Astrocyte (in vitro differentiated cells and primary cell): ENCODE measurements at regions not wholly inside any gene's neighbourhood (a gene's known extent, or its start where the extent isn't known, plus 50 kb on each side); places are given as distances from the start of the nearest gene placed in this dataset.

Experiments
- DNase-seq: peaks from one replicate; pipeline ENCODE4 v3.0.0-alpha.2; 2010; ENCODE audit warnings: low read depth
- FAIRE-seq: peaks from 2 replicates; lab custom pipeline; 2011; peaks lifted over from hg19 to GRCh38; lab: Jason Lieb, UNC
- H2AFZ ChIP-seq: 2 replicates; pipeline ENCODE4 v1.6.0; 2012; ENCODE audit warnings: low read depth, low read length, inconsistent platforms
- H3K27ac ChIP-seq: 2 replicates; pipeline ENCODE4 v1.5.1; 2011; ENCODE audit warnings: low read depth, low read length, inconsistent platforms
- H3K27me3 ChIP-seq: 2 replicates; pipeline ENCODE4 v1.6.0; 2011; ENCODE audit warnings: low read length, inconsistent platforms; ENCODE audit not compliant: insufficient read depth
- H3K36me3 ChIP-seq: 2 replicates; pipeline ENCODE4 v1.5.1; 2011; ENCODE audit warnings: low read length, inconsistent platforms; ENCODE audit not compliant: insufficient read depth
- H3K4me1 ChIP-seq: 2 replicates; pipeline ENCODE4 v1.5.1; 2011; ENCODE audit warnings: low read length, inconsistent platforms; ENCODE audit not compliant: insufficient read depth
- H3K4me2 ChIP-seq: 2 replicates; pipeline ENCODE4 v1.6.0; 2012; ENCODE audit warnings: low read length, inconsistent platforms
- H3K4me3 ChIP-seq: 2 replicates; pipeline ENCODE4 v1.5.1; 2011; ENCODE audit warnings: low read depth, mild to moderate bottlenecking, low read length, inconsistent platforms; ENCODE audit not compliant: insufficient read depth
- H3K79me2 ChIP-seq: 2 replicates; pipeline ENCODE4 v1.6.0; 2012; ENCODE audit warnings: mild to moderate bottlenecking, low read length, inconsistent platforms; ENCODE audit not compliant: insufficient read depth
- H3K9ac ChIP-seq: 2 replicates; pipeline ENCODE4 v1.6.0; 2012; ENCODE audit warnings: mild to moderate bottlenecking, low read length, inconsistent platforms
- H3K9me3 ChIP-seq: 2 replicates; pipeline ENCODE4 v1.5.1; 2012; ENCODE audit warnings: low read depth, mild to moderate bottlenecking, low read length, inconsistent platforms; ENCODE audit not compliant: insufficient read depth
- H4K20me1 ChIP-seq: 2 replicates; pipeline ENCODE4 v1.6.0; 2012; ENCODE audit warnings: low read length, inconsistent platforms; ENCODE audit not compliant: insufficient read depth
- H3K27ac Mint-ChIP-seq: one replicate; pipeline ENCODE4 v1.8.0; 2021; ENCODE audit warnings: mild to moderate bottlenecking, mixed read lengths; ENCODE audit not compliant: unreplicated experiment
- H3K27me3 Mint-ChIP-seq: one replicate; pipeline ENCODE4 v1.8.0; 2021; ENCODE audit warnings: low read depth, mixed read lengths; ENCODE audit not compliant: unreplicated experiment
- H3K36me3 Mint-ChIP-seq: one replicate; pipeline ENCODE4 v1.8.0; 2021; ENCODE audit warnings: low read depth, mixed read lengths; ENCODE audit not compliant: unreplicated experiment
- H3K4me1 Mint-ChIP-seq: one replicate; pipeline ENCODE4 v1.8.0; 2021; ENCODE audit warnings: low read depth, mixed read lengths; ENCODE audit not compliant: unreplicated experiment
- H3K4me3 Mint-ChIP-seq: one replicate; pipeline ENCODE4 v1.8.0; 2021; ENCODE audit warnings: mild to moderate bottlenecking, moderate library complexity, mixed read lengths; ENCODE audit not compliant: unreplicated experiment
- H3K9me3 Mint-ChIP-seq: one replicate; pipeline ENCODE4 v1.8.0; 2021; ENCODE audit warnings: mild to moderate bottlenecking, mixed read lengths; ENCODE audit not compliant: unreplicated experiment
- EZH2 ChIP-seq: IDR thresholded peaks from 2 replicates; pipeline ENCODE4 v1.6.1; 2012; ENCODE audit warnings: mild to moderate bottlenecking, low read length, inconsistent platforms; ENCODE audit not compliant: insufficient read depth
- TF ChIP-seq, protein P1 (sequence below): IDR thresholded peaks from 2 replicates; pipeline ENCODE4 v1.5.1; 2011; ENCODE audit warnings: low read depth, mild to moderate bottlenecking, inconsistent platforms, low read length, moderate library complexity; ENCODE audit not compliant: insufficient read depth

DNA sequence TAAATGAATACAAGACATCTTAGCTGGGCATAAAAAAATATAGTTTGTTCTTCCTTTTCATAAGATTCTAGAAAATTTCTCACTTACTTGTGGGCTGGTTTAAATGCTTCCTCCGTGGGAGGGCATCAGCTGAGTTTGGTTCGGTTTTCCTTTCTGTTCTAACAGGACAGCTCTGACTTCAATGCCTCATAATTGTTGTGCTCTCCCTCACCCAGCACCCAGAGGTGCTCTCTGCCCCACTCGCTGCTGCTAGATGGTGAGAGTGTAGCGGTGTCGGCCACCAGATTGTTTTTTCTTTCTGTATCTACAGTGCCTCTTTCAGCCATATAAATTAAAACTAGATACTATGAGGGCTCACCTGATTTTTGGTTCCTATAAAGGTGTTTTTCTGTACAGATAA is 407.2 kb upstream of the CDH7 start:
- no peaks in the 10 kb centered on the region for H3K9me3 Mint-ChIP-seq
- no peak overlapping the region for H2AFZ ChIP-seq
- no peak overlapping the region for H3K4me3 Mint-ChIP-seq

DNA sequence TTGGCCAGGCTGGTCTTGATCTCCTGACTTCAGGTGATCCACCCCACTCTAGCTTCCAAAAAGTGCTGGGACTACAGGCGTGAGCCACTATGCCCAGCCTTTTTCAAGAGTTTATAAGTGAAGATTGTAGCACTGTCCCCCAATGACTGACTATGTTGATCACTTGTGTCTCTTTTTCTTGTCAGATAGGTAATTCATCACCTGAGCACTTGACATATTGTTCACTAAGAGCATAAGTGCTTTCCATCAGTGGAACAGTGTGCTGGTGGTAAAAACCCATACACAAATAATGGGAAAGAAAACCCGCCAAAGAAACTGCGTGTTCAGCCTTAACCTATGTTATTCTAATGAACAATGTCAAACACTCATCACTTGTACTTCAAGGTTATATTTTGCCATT is 414.4 kb upstream of the CDH7 start:
- H3K27ac ChIP-seq = no peak overlapping the region
- FAIRE-seq (no peak), DNase-seq (no peak)
- no peaks in the 10 kb centered on the region for H4K20me1 ChIP-seq
- no peak overlapping the region for H3K4me3 ChIP-seq
- Mint-ChIP-seq H3K4me1 (no peaks in the 10 kb centered on the region), H3K4me3 (no peak overlapping the region), H3K27ac (no peak overlapping the region), H3K36me3 (no peaks in the 10 kb centered on the region), H3K9me3 (no peaks in the 10 kb centered on the region), H3K27me3 (no peaks in the 10 kb centered on the region)
- no peaks in the 10 kb centered on the region for H3K4me1 ChIP-seq
- H3K4me2 ChIP-seq = no peak overlapping the region
- H3K36me3 ChIP-seq = no peaks in the 10 kb centered on the region
- no peaks in the 10 kb centered on the region for H3K79me2 ChIP-seq
- H3K9me3 ChIP-seq = no peaks in the 10 kb centered on the region
- H2AFZ ChIP-seq = no peak overlapping the region
- no peak overlapping the region for H3K9ac ChIP-seq
- TF ChIP-seq, protein P1, sequence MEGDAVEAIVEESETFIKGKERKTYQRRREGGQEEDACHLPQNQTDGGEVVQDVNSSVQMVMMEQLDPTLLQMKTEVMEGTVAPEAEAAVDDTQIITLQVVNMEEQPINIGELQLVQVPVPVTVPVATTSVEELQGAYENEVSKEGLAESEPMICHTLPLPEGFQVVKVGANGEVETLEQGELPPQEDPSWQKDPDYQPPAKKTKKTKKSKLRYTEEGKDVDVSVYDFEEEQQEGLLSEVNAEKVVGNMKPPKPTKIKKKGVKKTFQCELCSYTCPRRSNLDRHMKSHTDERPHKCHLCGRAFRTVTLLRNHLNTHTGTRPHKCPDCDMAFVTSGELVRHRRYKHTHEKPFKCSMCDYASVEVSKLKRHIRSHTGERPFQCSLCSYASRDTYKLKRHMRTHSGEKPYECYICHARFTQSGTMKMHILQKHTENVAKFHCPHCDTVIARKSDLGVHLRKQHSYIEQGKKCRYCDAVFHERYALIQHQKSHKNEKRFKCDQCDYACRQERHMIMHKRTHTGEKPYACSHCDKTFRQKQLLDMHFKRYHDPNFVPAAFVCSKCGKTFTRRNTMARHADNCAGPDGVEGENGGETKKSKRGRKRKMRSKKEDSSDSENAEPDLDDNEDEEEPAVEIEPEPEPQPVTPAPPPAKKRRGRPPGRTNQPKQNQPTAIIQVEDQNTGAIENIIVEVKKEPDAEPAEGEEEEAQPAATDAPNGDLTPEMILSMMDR = no peak
- TF ChIP-seq EZH2 = no peak
- no peaks in the 10 kb centered on the region for H3K27me3 ChIP-seq

More for the DNA sequence above, 407.2 kb upstream of the CDH7 start:
- Histone ChIP-seq H3K9me3 (no peaks in the 10 kb centered on the region), H3K36me3 (no peaks in the 10 kb centered on the region), H4K20me1 (no peaks in the 10 kb centered on the region), H3K79me2 (no peaks in the 10 kb centered on the region), H3K27ac (no peak overlapping the region), H3K4me3 (no peak overlapping the region), H3K4me1 (no peaks in the 10 kb centered on the region), H3K4me2 (no peak overlapping the region), H3K9ac (no peak overlapping the region), H3K27me3 (no peaks in the 10 kb centered on the region)
- Mint-ChIP-seq H3K27ac (no peak overlapping the region), H3K36me3 (no peaks in the 10 kb centered on the region), H3K4me1 (no peaks in the 10 kb centered on the region), H3K27me3 (no peaks in the 10 kb centered on the region)
- TF ChIP-seq, protein P1 = no peak
- TF ChIP-seq EZH2 = no peak
- no peak for FAIRE-seq
- DNase-seq = no peak

DNA sequence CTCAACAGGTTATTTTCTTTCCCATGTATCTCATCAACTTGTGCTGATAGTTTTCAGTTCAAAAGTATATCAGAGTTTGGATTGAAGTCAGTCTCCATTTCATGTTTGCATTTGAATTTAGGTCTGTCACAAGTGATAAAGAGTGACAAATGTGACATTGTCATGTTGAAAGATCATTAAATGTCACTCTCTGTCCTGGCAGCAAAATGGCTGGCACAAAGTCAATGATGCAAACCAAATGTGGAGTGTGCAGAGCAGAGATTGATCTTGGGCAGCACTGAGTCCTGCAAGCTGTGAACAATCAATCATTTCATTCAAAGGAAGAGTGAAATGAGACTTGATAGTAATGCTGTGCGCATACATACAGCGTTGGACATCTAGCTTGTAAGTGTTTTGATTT is 421.8 kb upstream of the CDH7 start:
- Mint-ChIP-seq H3K27me3 (no peaks in the 10 kb centered on the region), H3K4me3 (no peak overlapping the region), H3K36me3 (no peaks in the 10 kb centered on the region), H3K9me3 (no peaks in the 10 kb centered on the region), H3K27ac (no peak overlapping the region), H3K4me1 (no peaks in the 10 kb centered on the region)
- H3K27ac ChIP-seq = no peak overlapping the region
- no peaks in the 10 kb centered on the region for H3K27me3 ChIP-seq
- H3K9me3 ChIP-seq = no peaks in the 10 kb centered on the region
- no peak overlapping the region for H3K4me3 ChIP-seq
- H3K4me1 ChIP-seq = no peaks in the 10 kb centered on the region
- FAIRE-seq (no peak), DNase-seq (no peak)
- no peaks in the 10 kb centered on the region for H3K36me3 ChIP-seq
- no peaks in the 10 kb centered on the region for H3K79me2 ChIP-seq
- H3K4me2 ChIP-seq = no peak overlapping the region
- no peaks in the 10 kb centered on the region for H4K20me1 ChIP-seq
- TF ChIP-seq EZH2 = no peak
- TF ChIP-seq, protein P1 = no peak
- no peak overlapping the region for H3K9ac ChIP-seq
- H2AFZ ChIP-seq = no peak overlapping the region
